ENCODE measurements at regions not wholly inside any gene's neighbourhood (a gene's known extent, or its start where the extent isn't known, plus 50 kb on each side); places are given as distances from the start of the nearest gene placed in this dataset.

DNA sequence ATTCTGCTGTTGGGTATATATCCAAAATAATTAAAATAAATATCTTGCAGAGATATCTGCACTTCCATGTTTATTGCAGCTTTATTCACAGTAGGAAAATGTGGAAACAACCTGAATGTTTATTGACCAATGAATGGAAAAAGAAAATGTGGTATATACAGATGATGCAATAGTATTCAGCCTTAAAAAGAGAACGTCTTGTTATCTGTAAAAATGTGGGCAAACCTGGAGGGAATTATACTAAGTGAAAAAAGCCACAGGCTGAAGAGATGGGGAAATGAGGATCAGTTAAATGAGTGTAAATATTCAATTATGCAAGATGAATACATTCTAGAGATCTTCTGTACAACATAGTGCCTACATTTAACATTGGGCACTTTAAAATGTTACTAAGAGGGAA, 766.1 kb upstream of the IGFBP3 start:
- Histone ChIP-seq H3K36me3 (ENCODE audit: control insufficient read depth in 2 of 2, insufficient read depth in 2 of 2, low read length in 1 of 2) (no peaks in the 10 kb centered on the region), H2AFZ (ENCODE audit: control insufficient read depth, low read depth, low read length) (no peak overlapping the region), H3K9ac (ENCODE audit: control insufficient read depth, insufficient read depth, low read length) (no peak overlapping the region), H3K27me3 (replicated peaks in 1 of 2; ENCODE audit: control insufficient read depth in 2 of 2, insufficient read depth in 2 of 2, low read length in 1 of 2) (no peaks in the 10 kb centered on the region), H3K4me1 (ENCODE audit: control insufficient read depth, insufficient read depth, low read length) (no peaks in the 10 kb centered on the region), H3K79me2 (ENCODE audit: control insufficient read depth, insufficient read depth, low read length) (no peaks in the 10 kb centered on the region), H3K4me2 (ENCODE audit: control insufficient read depth, insufficient read depth) (no peak overlapping the region), H4K20me1 (ENCODE audit: control insufficient read depth, insufficient read depth) (no peaks in the 10 kb centered on the region), H3K27ac (ENCODE audit: control insufficient read depth, insufficient read depth) (no peak overlapping the region), H3K4me3 (no peak overlapping the region), H3K9me3 (replicated peaks; ENCODE audit: control insufficient read depth, insufficient read depth, low read length) (no peaks in the 10 kb centered on the region)
- DNase-seq (ENCODE audit: low read depth, low spot score), result no peak
- POLR2A ChIA-PET, result interaction anchor here (0.7 kb wide), 1 partner anchor 34 kb away, joined by 3 read pairs; no protein-coding TSS in a partner anchor
- RAD21 ChIA-PET (ENCODE audit: unreplicated experiment), result no interaction called here
- FAIRE-seq, result no peak
- BruUV-seq (replicated peaks), result no TSS peak
- ATAC-seq, result no peak
- intact Hi-C loops (cut with micrococcal nuclease; ENCODE audit: unreplicated experiment) (no loop called here), in situ Hi-C loops (cut with MboI) (no loop called here)
- CTCF ChIA-PET, result no interaction called here
- TF ChIP-seq PAX8 (IDR thresholded peaks at IDR 0.05) (no peak), IKZF1 (conservative IDR thresholded peaks at IDR 0.05) (no peak)
- TF ChIP-seq, protein P1, sequence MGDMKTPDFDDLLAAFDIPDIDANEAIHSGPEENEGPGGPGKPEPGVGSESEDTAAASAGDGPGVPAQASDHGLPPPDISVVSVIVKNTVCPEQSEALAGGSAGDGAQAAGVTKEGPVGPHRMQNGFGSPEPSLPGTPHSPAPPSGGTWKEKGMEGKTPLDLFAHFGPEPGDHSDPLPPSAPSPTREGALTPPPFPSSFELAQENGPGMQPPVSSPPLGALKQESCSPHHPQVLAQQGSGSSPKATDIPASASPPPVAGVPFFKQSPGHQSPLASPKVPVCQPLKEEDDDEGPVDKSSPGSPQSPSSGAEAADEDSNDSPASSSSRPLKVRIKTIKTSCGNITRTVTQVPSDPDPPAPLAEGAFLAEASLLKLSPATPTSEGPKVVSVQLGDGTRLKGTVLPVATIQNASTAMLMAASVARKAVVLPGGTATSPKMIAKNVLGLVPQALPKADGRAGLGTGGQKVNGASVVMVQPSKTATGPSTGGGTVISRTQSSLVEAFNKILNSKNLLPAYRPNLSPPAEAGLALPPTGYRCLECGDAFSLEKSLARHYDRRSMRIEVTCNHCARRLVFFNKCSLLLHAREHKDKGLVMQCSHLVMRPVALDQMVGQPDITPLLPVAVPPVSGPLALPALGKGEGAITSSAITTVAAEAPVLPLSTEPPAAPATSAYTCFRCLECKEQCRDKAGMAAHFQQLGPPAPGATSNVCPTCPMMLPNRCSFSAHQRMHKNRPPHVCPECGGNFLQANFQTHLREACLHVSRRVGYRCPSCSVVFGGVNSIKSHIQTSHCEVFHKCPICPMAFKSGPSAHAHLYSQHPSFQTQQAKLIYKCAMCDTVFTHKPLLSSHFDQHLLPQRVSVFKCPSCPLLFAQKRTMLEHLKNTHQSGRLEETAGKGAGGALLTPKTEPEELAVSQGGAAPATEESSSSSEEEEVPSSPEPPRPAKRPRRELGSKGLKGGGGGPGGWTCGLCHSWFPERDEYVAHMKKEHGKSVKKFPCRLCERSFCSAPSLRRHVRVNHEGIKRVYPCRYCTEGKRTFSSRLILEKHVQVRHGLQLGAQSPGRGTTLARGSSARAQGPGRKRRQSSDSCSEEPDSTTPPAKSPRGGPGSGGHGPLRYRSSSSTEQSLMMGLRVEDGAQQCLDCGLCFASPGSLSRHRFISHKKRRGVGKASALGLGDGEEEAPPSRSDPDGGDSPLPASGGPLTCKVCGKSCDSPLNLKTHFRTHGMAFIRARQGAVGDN (IDR thresholded peaks at IDR 0.05), result no peak
- TF ChIP-seq, protein P2, sequence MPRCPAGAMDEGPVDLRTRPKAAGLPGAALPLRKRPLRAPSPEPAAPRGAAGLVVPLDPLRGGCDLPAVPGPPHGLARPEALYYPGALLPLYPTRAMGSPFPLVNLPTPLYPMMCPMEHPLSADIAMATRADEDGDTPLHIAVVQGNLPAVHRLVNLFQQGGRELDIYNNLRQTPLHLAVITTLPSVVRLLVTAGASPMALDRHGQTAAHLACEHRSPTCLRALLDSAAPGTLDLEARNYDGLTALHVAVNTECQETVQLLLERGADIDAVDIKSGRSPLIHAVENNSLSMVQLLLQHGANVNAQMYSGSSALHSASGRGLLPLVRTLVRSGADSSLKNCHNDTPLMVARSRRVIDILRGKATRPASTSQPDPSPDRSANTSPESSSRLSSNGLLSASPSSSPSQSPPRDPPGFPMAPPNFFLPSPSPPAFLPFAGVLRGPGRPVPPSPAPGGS (IDR thresholded peaks at IDR 0.05; ENCODE audit: borderline replicate concordance, insufficient read depth, low read depth, low read length, poor library complexity, severe bottlenecking), result no peak
- WGBS (ENCODE audit: insufficient coverage, insufficient replicate concordance, low lambda C conversion rate, missing lambda C conversion rate), result 17% methylated on average over 1 of the region's 1 CpG
- SMC1A ChIA-PET (ENCODE audit: uncharacterized antibody, unreplicated experiment), result interaction anchor here (0.6 to 1.6 kb wide), 2 partner anchors 17 to 123 kb away, joined by 4 read pairs; no protein-coding TSS in a partner anchor
